ENCODE measurements at regions not wholly inside any gene's neighbourhood (a gene's known extent, or its start where the extent isn't known, plus 50 kb on each side); places are given as distances from the start of the nearest gene placed in this dataset.

DNA sequence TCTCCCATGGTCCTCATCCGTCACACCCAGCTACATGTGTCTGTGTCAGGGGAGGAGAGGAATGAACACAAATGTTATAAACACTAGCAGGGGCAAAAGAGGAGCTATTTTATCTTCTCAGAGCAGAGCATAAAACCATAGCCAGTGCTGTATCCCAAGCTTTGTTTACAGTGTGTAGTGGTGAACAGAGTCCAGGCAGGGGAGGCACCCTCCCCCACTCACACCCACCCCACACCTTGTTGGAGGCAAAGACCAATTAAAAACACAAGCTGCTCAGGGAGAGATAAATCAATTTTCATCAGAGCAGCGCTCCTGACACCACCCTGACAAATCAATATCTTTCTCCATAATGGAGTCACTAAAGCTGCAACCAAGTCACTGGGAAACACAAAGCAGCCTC, 132.6 kb upstream of the CCL2 start (continued):
- no peak for TF ChIP-seq POU6F1 (CRISPR knock-in tag; IDR thresholded peaks at IDR 0.05; ENCODE audit: borderline replicate concordance, low read depth)
- TF ChIP-seq ISL1 (CRISPR knock-in tag; IDR thresholded peaks at IDR 0.05), result no peak
- TF ChIP-seq PPARA (CRISPR knock-in tag; IDR thresholded peaks at IDR 0.05; ENCODE audit: borderline replicate concordance), result no peak
- TF ChIP-seq SNAI2 (CRISPR knock-in tag; IDR thresholded peaks at IDR 0.05), result no peak
- no peak for TF ChIP-seq ZFP3 (CRISPR knock-in tag; IDR thresholded peaks at IDR 0.05)
- TF ChIP-seq ZFP30 (CRISPR knock-in tag; IDR thresholded peaks at IDR 0.05), result no peak
- TF ChIP-seq TOX (CRISPR knock-in tag; IDR thresholded peaks at IDR 0.05; ENCODE audit: borderline replicate concordance), result no peak
- no peak for TF ChIP-seq OSR1 (CRISPR knock-in tag; IDR thresholded peaks at IDR 0.05)
- no peak for TF ChIP-seq RARB (CRISPR knock-in tag; IDR thresholded peaks at IDR 0.05)

DNA sequence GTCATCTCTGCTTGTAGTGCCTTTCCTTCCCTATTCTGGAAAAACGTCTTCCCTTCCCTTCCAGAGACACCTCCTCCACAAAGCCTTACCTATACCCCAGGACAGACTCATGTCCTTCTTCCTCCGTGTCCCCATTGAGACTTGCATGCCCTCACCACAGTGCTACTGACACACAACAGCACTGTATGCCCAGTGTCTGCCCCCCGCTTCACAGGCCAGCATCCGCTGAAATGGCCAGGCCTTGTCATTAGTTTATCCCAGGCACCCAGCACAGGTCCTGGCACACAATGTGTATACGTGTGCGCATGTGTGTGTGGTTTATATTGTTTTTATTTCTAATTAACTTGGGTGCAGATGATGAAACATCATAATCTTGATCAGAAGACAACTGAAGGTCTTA, 130.1 kb upstream of the CCL2 start:
- ATAC-seq, result no peak
- TF ChIP-seq PPARA (CRISPR knock-in tag; IDR thresholded peaks at IDR 0.05; ENCODE audit: borderline replicate concordance) (no peak), ZNF70 (CRISPR knock-in tag; IDR thresholded peaks at IDR 0.05) (no peak), OSR1 (CRISPR knock-in tag; IDR thresholded peaks at IDR 0.05) (no peak), SNAI2 (CRISPR knock-in tag; IDR thresholded peaks at IDR 0.05) (no peak), CSDC2 (CRISPR knock-in tag; IDR thresholded peaks at IDR 0.05) (no peak), POU6F1 (CRISPR knock-in tag; IDR thresholded peaks at IDR 0.05; ENCODE audit: borderline replicate concordance, low read depth) (no peak), TSHZ2 (CRISPR knock-in tag; IDR thresholded peaks at IDR 0.05) (no peak), BACH2 (CRISPR knock-in tag; IDR thresholded peaks at IDR 0.05; ENCODE audit: borderline replicate concordance) (no peak), ARNTL (CRISPR knock-in tag; IDR thresholded peaks at IDR 0.05; ENCODE audit: borderline replicate concordance, low read depth) (no peak), ZNF565 (CRISPR knock-in tag; conservative IDR thresholded peaks at IDR 0.05; ENCODE audit: low read depth) (no peak), RARB (CRISPR knock-in tag; IDR thresholded peaks at IDR 0.05) (no peak), ZNF8 (CRISPR knock-in tag; IDR thresholded peaks at IDR 0.05) (no peak), ISL1 (CRISPR knock-in tag; IDR thresholded peaks at IDR 0.05) (no peak)
- TF ChIP-seq, protein P1, sequence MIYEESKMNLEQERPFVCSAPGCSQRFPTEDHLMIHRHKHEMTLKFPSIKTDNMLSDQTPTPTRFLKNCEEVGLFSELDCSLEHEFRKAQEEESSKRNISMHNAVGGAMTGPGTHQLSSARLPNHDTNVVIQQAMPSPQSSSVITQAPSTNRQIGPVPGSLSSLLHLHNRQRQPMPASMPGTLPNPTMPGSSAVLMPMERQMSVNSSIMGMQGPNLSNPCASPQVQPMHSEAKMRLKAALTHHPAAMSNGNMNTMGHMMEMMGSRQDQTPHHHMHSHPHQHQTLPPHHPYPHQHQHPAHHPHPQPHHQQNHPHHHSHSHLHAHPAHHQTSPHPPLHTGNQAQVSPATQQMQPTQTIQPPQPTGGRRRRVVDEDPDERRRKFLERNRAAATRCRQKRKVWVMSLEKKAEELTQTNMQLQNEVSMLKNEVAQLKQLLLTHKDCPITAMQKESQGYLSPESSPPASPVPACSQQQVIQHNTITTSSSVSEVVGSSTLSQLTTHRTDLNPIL (CRISPR knock-in tag; IDR thresholded peaks at IDR 0.05; ENCODE audit: low read depth), result no peak

DNA sequence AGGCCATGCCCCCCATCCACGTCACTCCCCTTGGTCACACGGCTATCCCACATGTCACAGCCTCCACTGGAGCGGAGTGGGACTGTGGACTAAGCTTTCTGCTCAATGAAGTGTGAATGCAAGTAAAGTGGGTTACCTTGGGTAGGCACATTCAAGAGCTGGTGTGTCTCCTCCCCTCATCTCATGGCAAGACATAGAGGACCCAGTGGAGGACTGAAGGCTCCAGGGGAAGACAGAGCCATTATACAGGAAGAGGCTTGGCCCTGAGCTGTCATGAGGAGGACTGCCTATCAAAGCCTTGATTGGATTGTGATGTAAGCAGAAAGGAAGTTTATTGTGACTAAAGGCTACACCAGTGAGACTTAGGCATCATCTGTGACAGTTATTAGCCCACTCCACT, 129.2 kb upstream of the CCL2 start:
- ATAC-seq, result no peak
- no peak for TF ChIP-seq PPARA (CRISPR knock-in tag; IDR thresholded peaks at IDR 0.05; ENCODE audit: borderline replicate concordance)
- TF ChIP-seq BACH2 (CRISPR knock-in tag; IDR thresholded peaks at IDR 0.05; ENCODE audit: borderline replicate concordance), result no peak
- no peak for TF ChIP-seq TOX (CRISPR knock-in tag; IDR thresholded peaks at IDR 0.05; ENCODE audit: borderline replicate concordance)
- no peak for TF ChIP-seq ZC3H10 (CRISPR knock-in tag; IDR thresholded peaks at IDR 0.05)
- TF ChIP-seq SNAI2 (CRISPR knock-in tag; IDR thresholded peaks at IDR 0.05), result no peak
- no peak for TF ChIP-seq ZFP30 (CRISPR knock-in tag; IDR thresholded peaks at IDR 0.05)
- TF ChIP-seq TCF4 (CRISPR knock-in tag; IDR thresholded peaks at IDR 0.05; ENCODE audit: borderline replicate concordance), result no peak
- TF ChIP-seq OSR1 (CRISPR knock-in tag; IDR thresholded peaks at IDR 0.05), result no peak

- ATAC-seq, result no peak
- TF ChIP-seq TCF4 (CRISPR knock-in tag; IDR thresholded peaks at IDR 0.05; ENCODE audit: borderline replicate concordance) (no peak), ISL1 (CRISPR knock-in tag; IDR thresholded peaks at IDR 0.05) (no peak), ZC3H10 (CRISPR knock-in tag; IDR thresholded peaks at IDR 0.05) (no peak), PPARA (CRISPR knock-in tag; IDR thresholded peaks at IDR 0.05; ENCODE audit: borderline replicate concordance) (no peak), ZNF70 (CRISPR knock-in tag; IDR thresholded peaks at IDR 0.05) (no peak), CSRNP3 (CRISPR knock-in tag; IDR thresholded peaks at IDR 0.05) (no peak), CSDC2 (CRISPR knock-in tag; IDR thresholded peaks at IDR 0.05) (no peak), TOX (CRISPR knock-in tag; IDR thresholded peaks at IDR 0.05; ENCODE audit: borderline replicate concordance) (no peak), ZNF8 (CRISPR knock-in tag; IDR thresholded peaks at IDR 0.05) (no peak), ARNTL (CRISPR knock-in tag; IDR thresholded peaks at IDR 0.05; ENCODE audit: borderline replicate concordance, low read depth) (no peak), ESRRG (CRISPR knock-in tag; IDR thresholded peaks at IDR 0.05) (no peak), ZNF565 (CRISPR knock-in tag; conservative IDR thresholded peaks at IDR 0.05; ENCODE audit: low read depth) (no peak), OSR1 (CRISPR knock-in tag; IDR thresholded peaks at IDR 0.05) (no peak)
Measured at GRCh38 chr17:34126496-34126895, 128.6 kb upstream of the CCL2 start.
